Uterus (tissue), 3 donors: ENCODE measurements at regions not wholly inside any gene's neighbourhood (a gene's known extent, or its start where the extent isn't known, plus 50 kb on each side); places are given as distances from the start of the nearest gene placed in this dataset.
"Not testable (repeated sequence)": the region's sequence is repeated elsewhere in the genome, so short reads cannot be mapped to it uniquely, and the experiment has no call there.

Experiments
- DNase-seq, 2 donors: peaks; one replicate each; pipeline ENCODE4 v3.0.0-alpha.2; 2019 to 2020
- H3K27ac ChIP-seq, 2 donors: fragments of 200-600 bp; sonication (generic); 1 replicate in 1 of 2; 2 replicates in 1 of 2; pipeline ENCODE4 v1.5.1; 2016 to 2018
- H3K27me3 ChIP-seq, 2 donors: fragments of 200-600 bp; sonication (generic); one replicate each; pipeline ENCODE4 v1.5.1; 2018 to 2019; ENCODE audit warnings: control low read depth in 1 of 2
- H3K36me3 ChIP-seq, 2 donors: fragments of 200-600 bp; sonication (generic); one replicate each; pipeline ENCODE4 v1.5.1; 2019; ENCODE audit warnings: control low read depth in 1 of 2
- H3K4me1 ChIP-seq, 2 donors: fragments of 200-600 bp; sonication (generic); one replicate each; pipeline ENCODE4 v1.5.1; 2018 to 2019; ENCODE audit warnings: control low read depth in 1 of 2
- H3K4me3 ChIP-seq, 2 donors: fragments of 200-600 bp; sonication (generic); 1 replicate in 1 of 2; 2 replicates in 1 of 2; pipeline ENCODE4 v1.5.1; 2018 to 2019; ENCODE audit warnings: mild to moderate bottlenecking in 1 of 2
- H3K9me3 ChIP-seq, 2 donors: fragments of 200-600 bp; sonication (generic); one replicate each; pipeline ENCODE4 v1.5.1; 2019; ENCODE audit warnings: control low read depth in 1 of 2
- POLR2A ChIP-seq, 2 donors: fragments of 450-650 bp; IDR thresholded peaks; one replicate each; pipeline ENCODE4 v1.6.1; 2016; ENCODE audit warnings: antibody characterized with exemption in 2 of 2, mild to moderate bottlenecking in 1 of 2, moderate library complexity in 1 of 2
- intact Hi-C: fragments of 100-400 bp; cut with DNase I; formaldehyde crosslinking; loops from one replicate; pipeline ENCODE4 v1.15.1; 2023; ENCODE audit warnings: low total_unique reads
- TF ChIP-seq, protein P1 (sequence below), 4 experiments: fragments of 200-600 bp in 2 of 4; fragments of 450-650 bp in 2 of 4; sonication (generic) in 2 of 4; IDR thresholded peaks; one replicate each; pipeline ENCODE4 v1.5.1; 2016 to 2019; ENCODE audit warnings: antibody characterized with exemption in 4 of 4, mild to moderate bottlenecking in 2 of 4, moderate library complexity in 1 of 4
- donor health status: DM: yes; HTN: yes; CAD: no.

DNA sequence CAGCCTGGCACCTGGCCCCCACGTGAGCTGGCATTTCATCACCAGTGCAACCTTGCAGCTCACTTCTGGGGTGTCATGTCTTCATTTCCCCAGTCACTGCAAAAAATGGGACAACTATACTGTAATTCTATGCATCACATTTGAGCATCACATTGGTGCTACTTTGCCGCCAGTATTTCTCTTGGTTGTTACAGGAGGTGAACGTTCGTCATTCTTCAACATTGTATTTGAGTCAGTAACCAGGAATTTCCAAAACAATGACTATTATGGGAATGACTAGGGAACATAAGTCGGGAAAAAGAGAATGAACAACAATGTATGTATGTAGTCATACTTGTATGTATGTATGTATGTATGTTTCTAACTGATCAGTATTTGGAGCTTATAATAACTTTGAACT lies 1278.0 kb downstream of the EFNA5 start:
- H3K27me3 ChIP-seq: no peaks in the 10 kb centered on the region
- no peak for DNase-seq
- intact Hi-C loops: no loop called here
- no peak for TF ChIP-seq POLR2A (IDR thresholded peaks at IDR 0.05)
- TF ChIP-seq, protein P1, sequence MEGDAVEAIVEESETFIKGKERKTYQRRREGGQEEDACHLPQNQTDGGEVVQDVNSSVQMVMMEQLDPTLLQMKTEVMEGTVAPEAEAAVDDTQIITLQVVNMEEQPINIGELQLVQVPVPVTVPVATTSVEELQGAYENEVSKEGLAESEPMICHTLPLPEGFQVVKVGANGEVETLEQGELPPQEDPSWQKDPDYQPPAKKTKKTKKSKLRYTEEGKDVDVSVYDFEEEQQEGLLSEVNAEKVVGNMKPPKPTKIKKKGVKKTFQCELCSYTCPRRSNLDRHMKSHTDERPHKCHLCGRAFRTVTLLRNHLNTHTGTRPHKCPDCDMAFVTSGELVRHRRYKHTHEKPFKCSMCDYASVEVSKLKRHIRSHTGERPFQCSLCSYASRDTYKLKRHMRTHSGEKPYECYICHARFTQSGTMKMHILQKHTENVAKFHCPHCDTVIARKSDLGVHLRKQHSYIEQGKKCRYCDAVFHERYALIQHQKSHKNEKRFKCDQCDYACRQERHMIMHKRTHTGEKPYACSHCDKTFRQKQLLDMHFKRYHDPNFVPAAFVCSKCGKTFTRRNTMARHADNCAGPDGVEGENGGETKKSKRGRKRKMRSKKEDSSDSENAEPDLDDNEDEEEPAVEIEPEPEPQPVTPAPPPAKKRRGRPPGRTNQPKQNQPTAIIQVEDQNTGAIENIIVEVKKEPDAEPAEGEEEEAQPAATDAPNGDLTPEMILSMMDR (IDR thresholded peaks at IDR 0.05): no peak
- no peaks in the 10 kb centered on the region for H3K9me3 ChIP-seq
- H3K27ac ChIP-seq: no peak overlapping the region
- no peak overlapping the region for H3K4me3 ChIP-seq
- H3K4me1 ChIP-seq: no peaks in the 10 kb centered on the region
- no peaks in the 10 kb centered on the region for H3K36me3 ChIP-seq

DNA sequence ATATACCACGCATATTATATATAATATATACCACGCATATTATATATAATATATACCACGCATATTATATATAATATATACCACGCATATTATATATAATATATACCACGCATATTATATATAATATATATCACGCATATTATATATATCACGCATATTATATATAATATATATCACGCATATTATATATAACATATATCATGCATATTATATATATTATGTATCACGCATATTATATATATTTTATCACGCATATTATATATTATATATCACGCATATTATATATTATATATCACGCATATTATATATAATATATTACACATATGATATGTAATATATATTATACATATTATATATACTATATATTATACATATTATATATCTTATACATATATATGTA lies 1283.0 kb downstream of the EFNA5 start:
- H3K4me3 ChIP-seq, H3K4me1 ChIP-seq, H3K27ac ChIP-seq, intact Hi-C loops, H3K36me3 ChIP-seq, DNase-seq, H3K27me3 ChIP-seq, H3K9me3 ChIP-seq: not testable (repeated sequence)

DNA sequence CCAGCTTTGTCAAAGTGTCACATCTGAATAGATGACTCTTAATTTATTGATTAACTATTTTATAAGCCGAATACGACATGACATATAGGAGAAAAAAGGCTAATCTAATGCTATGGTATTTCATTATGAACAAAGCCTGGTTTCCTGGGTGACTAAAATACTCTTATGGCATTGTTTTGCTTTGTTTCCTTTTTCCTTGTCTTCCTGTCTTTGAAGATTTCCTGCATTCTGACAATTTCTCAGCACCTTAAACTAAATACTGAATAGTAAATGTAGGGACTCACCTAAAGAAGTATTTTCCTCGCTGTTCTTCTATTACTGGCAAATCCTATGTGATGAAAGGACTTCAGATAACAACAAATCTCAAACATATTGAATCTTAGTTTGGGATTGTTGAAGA lies 1284.5 kb downstream of the EFNA5 start:
- no peaks in the 10 kb centered on the region for H3K36me3 ChIP-seq
- intact Hi-C loops: no loop called here
- H3K4me3 ChIP-seq: no peak overlapping the region
- no peak for DNase-seq
- H3K27ac ChIP-seq: no peak overlapping the region
- TF ChIP-seq, protein P1 (IDR thresholded peaks at IDR 0.05): no peak
- no peak for TF ChIP-seq POLR2A (IDR thresholded peaks at IDR 0.05)
- no peaks in the 10 kb centered on the region for H3K4me1 ChIP-seq
- no peaks in the 10 kb centered on the region for H3K9me3 ChIP-seq
- peaks cover 0 to 4% of the 10 kb centered on the region in 2 donors for H3K27me3 ChIP-seq

DNA sequence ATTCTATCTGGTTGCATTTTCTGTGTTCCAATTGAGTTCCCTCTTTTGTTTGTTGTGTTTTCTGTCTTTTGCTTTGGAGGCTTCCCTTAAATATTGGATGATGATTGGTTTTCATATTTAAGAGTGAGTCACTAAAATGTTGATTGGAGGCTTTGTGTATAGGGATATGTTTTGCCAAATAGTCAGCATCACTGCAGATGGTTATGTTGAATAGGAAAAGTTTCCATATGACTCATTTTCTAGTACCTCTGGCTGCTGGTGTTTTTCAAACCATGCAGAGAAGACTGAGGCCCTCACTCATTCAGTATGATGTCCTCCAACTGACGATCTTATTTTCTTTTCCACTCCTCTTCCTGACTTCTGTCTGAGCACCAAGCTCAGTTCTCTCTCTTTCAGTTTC lies 1290.0 kb downstream of the EFNA5 start:
- intact Hi-C loops: no loop called here
- Histone ChIP-seq H3K36me3 (no peaks in the 10 kb centered on the region), H3K4me1 (no peaks in the 10 kb centered on the region), H3K27me3 (peaks cover 0 to 4% of the 10 kb centered on the region in 2 donors), H3K9me3 (no peaks in the 10 kb centered on the region), H3K4me3 (no peak overlapping the region), H3K27ac (no peak overlapping the region)
- TF ChIP-seq, protein P1 (IDR thresholded peaks at IDR 0.05): no peak
- TF ChIP-seq POLR2A (IDR thresholded peaks at IDR 0.05): no peak
- no peak for DNase-seq

DNA sequence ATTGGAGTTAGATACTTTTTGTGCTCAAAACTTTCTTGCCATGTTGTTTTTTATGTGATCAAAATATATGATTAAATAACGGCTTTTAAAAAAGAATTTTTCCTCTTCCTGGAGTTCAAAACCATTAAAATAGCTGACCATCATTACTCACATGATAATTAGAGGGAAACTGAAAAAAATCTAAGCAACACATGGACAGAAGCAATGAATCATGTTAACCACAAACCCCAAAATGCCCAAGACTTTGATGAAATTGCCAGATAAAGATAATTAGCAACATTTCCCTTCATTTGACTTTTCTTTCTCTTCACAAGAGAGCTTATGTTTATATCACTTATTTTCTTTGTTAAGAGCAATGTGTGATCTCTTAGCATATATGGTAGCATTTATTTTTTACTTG lies 1294.2 kb downstream of the EFNA5 start:
- H3K27me3 ChIP-seq: no peaks in the 10 kb centered on the region
- no peak overlapping the region for H3K27ac ChIP-seq
- no peak overlapping the region for H3K4me3 ChIP-seq
- intact Hi-C loops: no loop called here
- no peak for DNase-seq
- TF ChIP-seq, protein P1 (IDR thresholded peaks at IDR 0.05): no peak
- no peak for TF ChIP-seq POLR2A (IDR thresholded peaks at IDR 0.05)
- no peaks in the 10 kb centered on the region for H3K9me3 ChIP-seq
- no peaks in the 10 kb centered on the region for H3K36me3 ChIP-seq
- H3K4me1 ChIP-seq: no peaks in the 10 kb centered on the region

DNA sequence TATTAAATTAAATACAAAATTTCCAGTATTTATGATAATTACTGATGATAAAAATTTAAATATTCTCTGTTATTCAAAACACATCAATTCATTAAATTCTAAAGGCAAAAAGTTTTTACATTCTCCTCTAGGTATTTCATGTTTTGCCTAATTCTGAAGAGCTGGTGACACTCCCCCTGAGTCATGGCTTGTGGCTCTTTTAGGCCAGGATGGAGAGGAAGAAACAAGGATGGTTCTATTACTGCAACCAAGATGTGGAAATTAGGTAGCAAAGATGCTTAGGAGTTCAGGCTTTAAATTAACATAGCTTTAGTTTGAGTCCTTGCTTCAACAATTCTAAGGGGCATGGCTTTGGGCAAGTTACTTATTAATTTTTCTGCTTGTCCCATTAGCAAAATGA lies 1295.8 kb downstream of the EFNA5 start:
- intact Hi-C loops: no loop called here
- no peak for TF ChIP-seq POLR2A (IDR thresholded peaks at IDR 0.05)
- Histone ChIP-seq H3K36me3 (no peaks in the 10 kb centered on the region), H3K9me3 (no peaks in the 10 kb centered on the region), H3K27me3 (no peaks in the 10 kb centered on the region), H3K4me1 (no peaks in the 10 kb centered on the region), H3K27ac (no peak overlapping the region), H3K4me3 (no peak overlapping the region)
- DNase-seq: no peak
